ENCODE measurements at regions not wholly inside any gene's neighbourhood (a gene's known extent, or its start where the extent isn't known, plus 50 kb on each side); places are given as distances from the start of the nearest gene placed in this dataset.

- TF ChIP-seq EZH2 (IDR thresholded peaks at IDR 0.05; ENCODE audit: borderline replicate concordance, insufficient read depth, low read length, poor library complexity, severe bottlenecking) (no peak), CTCF (IDR thresholded peaks at IDR 0.05; ENCODE audit: poor library complexity, severe bottlenecking) (no peak), POLR2AphosphoS5 (IDR thresholded peaks at IDR 0.05) (no peak), EP300 (conservative IDR thresholded peaks at IDR 0.05; ENCODE audit: poor library complexity, severe bottlenecking) (no peak)
These were observed 209.2 kb upstream of the PPP2R2D start for GRCh38 chr10:131691481-131692090.
